ENCODE measurements at regions not wholly inside any gene's neighbourhood (a gene's known extent, or its start where the extent isn't known, plus 50 kb on each side); places are given as distances from the start of the nearest gene placed in this dataset.
"Not testable (repeated sequence)": the region's sequence is repeated elsewhere in the genome, so short reads cannot be mapped to it uniquely, and the experiment has no call there.

DNA sequence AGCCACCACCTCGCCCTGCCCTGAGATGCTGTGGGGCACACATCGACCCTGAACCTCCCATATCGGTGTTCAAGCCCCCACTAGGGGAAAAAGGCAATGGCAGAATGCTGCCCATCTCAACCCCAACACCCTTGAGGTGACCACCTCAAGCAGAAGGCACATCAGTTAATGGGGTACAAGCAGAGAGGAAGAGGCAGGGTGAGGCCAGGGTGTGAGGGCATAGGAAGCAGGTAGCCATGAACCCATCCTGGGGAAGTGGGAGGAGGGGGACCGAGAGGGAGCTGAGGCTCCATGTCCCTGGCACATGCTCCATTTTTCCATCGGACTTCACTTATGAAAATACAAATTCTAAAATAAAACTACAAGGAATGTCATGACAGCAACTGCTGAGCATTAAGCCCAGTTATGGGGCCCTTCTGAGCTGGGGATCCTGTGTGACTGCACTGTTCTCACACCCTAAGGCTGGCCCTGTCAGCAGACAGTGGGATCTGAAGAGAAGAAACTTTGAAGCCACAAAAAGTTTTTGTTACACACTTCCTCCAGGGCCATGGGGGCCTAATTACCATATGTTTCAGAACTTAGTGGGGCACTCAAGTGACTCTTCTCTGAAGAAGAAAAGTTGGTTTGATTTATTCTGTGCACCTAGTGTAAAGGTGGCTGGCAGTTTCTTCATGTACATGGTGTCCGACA lies 68.2 kb upstream of the FAM241A start:
- no peaks in the 10 kb centered on the region for H3K4me1 Mint-ChIP-seq
- DNase-seq = no peak
- no peaks in the 10 kb centered on the region for H3K27me3 Mint-ChIP-seq
- no peak for ATAC-seq (replicated peaks)
- no peaks in the 10 kb centered on the region for H3K36me3 Mint-ChIP-seq
- H3K27ac Mint-ChIP-seq = no peak overlapping the region
- H3K4me3 Mint-ChIP-seq = no peak overlapping the region
- peaks cover 3 to 9% of the 10 kb centered on the region in 2 donors for H3K9me3 Mint-ChIP-seq

GRCh38 chr4:112077743-112078142 lies 67.5 kb upstream of the FAM241A start:
- no peak overlapping the region for H3K4me3 Mint-ChIP-seq
- DNase-seq (no peak), ATAC-seq (replicated peaks) (no peak)

GRCh38 chr4:112082954-112083586 lies 62.2 kb upstream of the FAM241A start:
- Mint-ChIP-seq H3K27ac (no peak overlapping the region), H3K9me3 (no peaks in the 10 kb centered on the region), H3K4me3 (no peak overlapping the region), H3K4me1 (peaks cover 0 to 7% of the 10 kb centered on the region in 2 donors), H3K36me3 (no peaks in the 10 kb centered on the region), H3K27me3 (peaks cover 0 to 4% of the 10 kb centered on the region in 2 donors)
- no peak for DNase-seq
- no peak for ATAC-seq (replicated peaks)

More at GRCh38 chr4:112077743-112078142, 67.5 kb upstream of the FAM241A start:
- Mint-ChIP-seq H3K27me3 (no peaks in the 10 kb centered on the region), H3K27ac (no peak overlapping the region), H3K4me1 (no peaks in the 10 kb centered on the region), H3K36me3 (no peaks in the 10 kb centered on the region), H3K9me3 (peaks cover 3% of the 10 kb centered on the region in 2 donors)

GRCh38 chr4:112083587-112084347 lies 61.5 kb upstream of the FAM241A start:
- no peak for ATAC-seq (replicated peaks)
- Mint-ChIP-seq H3K9me3 (no peaks in the 10 kb centered on the region), H3K4me1 (peaks cover 0 to 7% of the 10 kb centered on the region in 2 donors), H3K27ac (no peak overlapping the region), H3K27me3 (peaks cover 0 to 4% of the 10 kb centered on the region in 2 donors), H3K36me3 (no peaks in the 10 kb centered on the region), H3K4me3 (no peak overlapping the region)
- no peak for DNase-seq

- Mint-ChIP-seq H3K36me3 (no peaks in the 10 kb centered on the region), H3K4me1 (peaks cover 0 to 7% of the 10 kb centered on the region in 2 donors), H3K27me3 (peaks cover 0 to 4% of the 10 kb centered on the region in 2 donors), H3K27ac (no peak overlapping the region), H3K9me3 (no peaks in the 10 kb centered on the region), H3K4me3 (no peak overlapping the region)
- ATAC-seq (replicated peaks) = no peak
- DNase-seq = no peak
These were observed 59.9 kb upstream of the FAM241A start for GRCh38 chr4:112085156-112086035.

- no peak overlapping the region for H3K4me3 Mint-ChIP-seq
- H3K9me3 Mint-ChIP-seq = no peaks in the 10 kb centered on the region
- no peak overlapping the region for H3K27ac Mint-ChIP-seq
- peaks cover 0 to 4% of the 10 kb centered on the region in 2 donors for H3K27me3 Mint-ChIP-seq
- no peak for DNase-seq
- H3K36me3 Mint-ChIP-seq = no peaks in the 10 kb centered on the region
- peaks cover 0 to 7% of the 10 kb centered on the region in 2 donors for H3K4me1 Mint-ChIP-seq
- no peak for ATAC-seq (replicated peaks)
These were observed 59.2 kb upstream of the FAM241A start for GRCh38 chr4:112086036-112086434.

GRCh38 chr4:112086661-112087060 lies 58.6 kb upstream of the FAM241A start:
- H3K9me3 Mint-ChIP-seq; H3K4me1 Mint-ChIP-seq; DNase-seq; H3K27ac Mint-ChIP-seq; H3K27me3 Mint-ChIP-seq; H3K36me3 Mint-ChIP-seq; H3K4me3 Mint-ChIP-seq; ATAC-seq (replicated peaks): not testable (repeated sequence)

- not testable (repeated sequence) for H3K4me1 Mint-ChIP-seq; H3K27me3 Mint-ChIP-seq; H3K27ac Mint-ChIP-seq; H3K4me3 Mint-ChIP-seq; H3K9me3 Mint-ChIP-seq; DNase-seq; H3K36me3 Mint-ChIP-seq; ATAC-seq (replicated peaks)
These were observed 52.9 kb upstream of the FAM241A start for GRCh38 chr4:112092330-112092729.

GRCh38 chr4:112093636-112094202 lies 51.5 kb upstream of the FAM241A start:
- DNase-seq (no peak), ATAC-seq (replicated peaks) (no peak)
- H3K4me3 Mint-ChIP-seq = no peak overlapping the region
- H3K27ac Mint-ChIP-seq = no peak overlapping the region
- H3K27me3 Mint-ChIP-seq = peaks cover 0 to 3% of the 10 kb centered on the region in 2 donors
- no peaks in the 10 kb centered on the region for H3K9me3 Mint-ChIP-seq
- H3K4me1 Mint-ChIP-seq = no peaks in the 10 kb centered on the region
- no peaks in the 10 kb centered on the region for H3K36me3 Mint-ChIP-seq

DNA sequence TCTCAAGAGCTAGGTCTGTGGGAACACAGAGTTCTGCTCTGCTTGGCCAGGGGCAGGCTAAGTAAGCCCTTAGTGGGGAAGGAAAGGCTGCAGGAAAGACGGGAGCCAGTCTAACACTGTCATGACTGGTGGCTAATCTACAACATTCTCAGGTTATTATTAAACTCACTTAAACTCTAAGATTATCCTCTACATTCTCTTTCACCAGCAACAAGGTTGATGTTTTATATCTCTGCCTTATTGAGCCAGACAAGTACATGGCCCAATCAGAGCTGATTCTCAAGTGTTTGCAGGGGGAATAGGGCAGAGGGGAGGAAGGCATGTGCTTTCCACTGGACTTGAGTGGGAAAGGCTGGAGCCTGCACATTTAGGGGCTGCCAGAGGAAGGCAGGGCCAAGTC lies 50.9 kb upstream of the FAM241A start:
- Mint-ChIP-seq H3K27me3 (peaks cover 0 to 3% of the 10 kb centered on the region in 2 donors), H3K27ac (no peak overlapping the region), H3K36me3 (no peaks in the 10 kb centered on the region), H3K4me3 (no peak overlapping the region), H3K9me3 (no peaks in the 10 kb centered on the region), H3K4me1 (no peaks in the 10 kb centered on the region)
- ATAC-seq (replicated peaks) (no peak), DNase-seq (no peak)

All from stimulated activated naive B cell treated with anti-CD40 and anti-IgM and Interleukin-4, amounts not matched to agents 10 μg/mL and 1 μg/mL and 100 μg/mL, for 72 hours (primary cell).